Tibial artery (tissue), 4 donors: ENCODE measurements at regions not wholly inside any gene's neighbourhood (a gene's known extent, or its start where the extent isn't known, plus 50 kb on each side); places are given as distances from the start of the nearest gene placed in this dataset.

Source experiments
- DNase-seq, 2 donors: peaks; one replicate each; pipeline ENCODE4 v3.0.0-alpha.2; 2019
- H3K27ac ChIP-seq, 2 donors: fragments of 200-600 bp; sonication (generic) in 1 of 2; 1 replicate in 1 of 2; 2 replicates in 1 of 2; pipeline ENCODE4 v1.5.1; 2018 to 2019; ENCODE audit warnings: mild to moderate bottlenecking in 1 of 2
- H3K27me3 ChIP-seq, 2 donors: fragments of 200-600 bp; sonication (generic) in 1 of 2; one replicate each; pipeline versions ENCODE4 v1.5.1 to v1.6.0; 2016 to 2019
- H3K36me3 ChIP-seq, 3 donors: fragments of 200-600 bp; sonication (generic) in 2 of 3; one replicate each; pipeline ENCODE4 v1.5.1; 2016 to 2019; ENCODE audit warnings: mild to moderate bottlenecking in 2 of 3
- H3K4me1 ChIP-seq, 4 donors: fragments of 200-600 bp; sonication (generic) in 2 of 4; 1 replicate in 3 of 4; 2 replicates in 1 of 4; pipeline ENCODE4 v1.5.1; 2016 to 2019
- H3K4me3 ChIP-seq, 2 donors: fragments of 200-600 bp; sonication (generic) in 1 of 2; 1 replicate in 1 of 2; 2 replicates in 1 of 2; pipeline ENCODE4 v1.5.1; 2018 to 2019; ENCODE audit warnings: mild to moderate bottlenecking in 2 of 2
- H3K9me3 ChIP-seq, 3 donors: fragments of 200-600 bp; sonication (generic) in 1 of 3; one replicate each; pipeline ENCODE4 v1.5.1; 2016 to 2019
- CTCF ChIP-seq, 2 experiments: fragments of 200-600 bp in 1 of 2; fragments of 450-650 bp in 1 of 2; IDR thresholded peaks; one replicate each; pipeline ENCODE4 v1.5.1; 2017 to 2019; ENCODE audit warnings: antibody characterized with exemption in 2 of 2, mild to moderate bottlenecking in 1 of 2, moderate library complexity in 1 of 2
- intact Hi-C: fragments of 100-400 bp; cut with DNase I; formaldehyde crosslinking; loops from one replicate; pipeline ENCODE4 v1.15.0; 2023; ENCODE audit warnings: low total_unique reads

DNA sequence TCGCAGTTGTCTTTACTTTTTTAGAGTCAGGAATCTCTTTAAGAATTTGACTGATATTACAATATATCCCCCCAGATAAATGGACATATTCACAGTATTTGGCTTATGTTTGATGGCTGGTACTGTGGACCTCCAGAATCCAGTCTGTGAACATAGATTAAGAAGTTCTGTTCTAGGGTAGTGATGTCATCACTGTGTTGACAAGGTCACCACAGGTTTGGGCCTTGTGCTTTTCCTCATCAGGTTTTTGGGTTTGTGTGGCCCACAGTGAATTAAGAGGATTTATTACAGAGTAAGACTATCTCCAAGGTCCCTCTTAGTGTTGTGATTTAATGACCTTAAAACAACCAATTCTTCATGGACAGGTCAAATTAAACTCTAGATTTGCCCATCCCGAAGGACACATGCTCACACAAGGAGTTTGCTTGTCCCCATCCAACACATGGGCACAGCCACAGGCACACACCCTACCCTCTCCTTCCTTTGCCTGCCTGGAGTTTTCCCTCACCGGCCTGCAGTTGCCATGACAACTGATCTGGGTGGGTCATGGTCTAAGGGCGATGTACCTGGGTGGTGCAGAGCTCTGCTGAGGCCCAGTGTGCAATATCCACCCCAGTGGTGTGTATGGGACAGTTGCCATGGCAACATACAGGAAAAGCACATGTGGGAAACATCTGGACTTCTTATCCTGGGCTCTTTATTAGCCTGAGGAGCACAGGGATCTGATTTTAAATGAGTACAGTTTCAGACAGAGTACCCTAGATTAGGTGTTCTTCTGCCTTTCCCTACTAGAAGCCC lies 98.6 kb downstream of the NAV1 start:
- no peak for TF ChIP-seq CTCF (IDR thresholded peaks at IDR 0.05)
- peaks cover 0 to 19% (median 6%) of the 10 kb centered on the region in 4 donors for H3K4me1 ChIP-seq
- H3K27me3 ChIP-seq = no peaks in the 10 kb centered on the region
- no peak overlapping the region for H3K27ac ChIP-seq
- no peaks in the 10 kb centered on the region for H3K9me3 ChIP-seq
- DNase-seq = no peak
- no peaks in the 10 kb centered on the region for H3K36me3 ChIP-seq
- intact Hi-C loops = no loop called here
- H3K4me3 ChIP-seq = no peak overlapping the region

- no peak for DNase-seq
- Histone ChIP-seq H3K27me3 (no peaks in the 10 kb centered on the region), H3K4me3 (no peak overlapping the region), H3K9me3 (no peaks in the 10 kb centered on the region), H3K36me3 (no peaks in the 10 kb centered on the region), H3K4me1 (peaks cover 0 to 3% (median 0%) of the 10 kb centered on the region in 4 donors), H3K27ac (no peak overlapping the region)
- intact Hi-C loops = no loop called here
- no peak for TF ChIP-seq CTCF (IDR thresholded peaks at IDR 0.05)
These were observed 100.5 kb downstream of the NAV1 start for GRCh38 chr1:201639391-201639790.

- Histone ChIP-seq H3K27me3 (no peaks in the 10 kb centered on the region), H3K27ac (no peak overlapping the region), H3K4me1 (no peaks in the 10 kb centered on the region), H3K36me3 (no peaks in the 10 kb centered on the region), H3K9me3 (no peaks in the 10 kb centered on the region), H3K4me3 (no peak overlapping the region)
- no peak for TF ChIP-seq CTCF (IDR thresholded peaks at IDR 0.05)
- intact Hi-C loops = no loop called here
- DNase-seq = no peak
These were observed 100.9 kb downstream of the NAV1 start for GRCh38 chr1:201639826-201640225.

DNA sequence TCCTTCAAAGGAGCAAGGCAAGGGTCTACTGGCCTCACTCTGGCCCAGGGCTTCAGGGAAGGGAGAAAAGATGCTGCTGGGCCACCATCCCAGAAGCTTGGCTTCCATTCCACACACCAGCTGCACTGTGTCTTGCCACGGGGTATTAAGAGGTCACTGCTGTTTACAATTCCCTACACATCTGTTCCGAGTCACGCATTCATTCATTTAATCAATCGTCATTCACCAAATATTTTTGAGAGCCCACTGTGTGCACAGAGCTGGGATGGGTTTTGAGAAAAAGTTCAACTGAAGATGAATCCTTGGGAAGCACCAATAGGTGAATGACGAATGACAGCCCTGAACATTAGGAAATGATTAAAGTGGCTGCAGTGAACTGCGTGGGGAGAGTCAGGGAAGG lies 101.7 kb downstream of the NAV1 start:
- no peak overlapping the region for H3K27ac ChIP-seq

GRCh38 chr1:201641524-201642253 lies 102.8 kb downstream of the NAV1 start:
- no peak for DNase-seq
- Histone ChIP-seq H3K4me3 (no peak overlapping the region), H3K36me3 (no peaks in the 10 kb centered on the region), H3K4me1 (no peaks in the 10 kb centered on the region), H3K27ac (no peak overlapping the region), H3K27me3 (no peaks in the 10 kb centered on the region), H3K9me3 (no peaks in the 10 kb centered on the region)
- intact Hi-C loops = no loop called here
- no peak for TF ChIP-seq CTCF (IDR thresholded peaks at IDR 0.05)

More for the DNA sequence above, 101.7 kb downstream of the NAV1 start:
- Histone ChIP-seq H3K4me1 (no peaks in the 10 kb centered on the region), H3K9me3 (no peaks in the 10 kb centered on the region), H3K27me3 (no peaks in the 10 kb centered on the region), H3K36me3 (no peaks in the 10 kb centered on the region), H3K4me3 (no peak overlapping the region)
- intact Hi-C loops = no loop called here
- DNase-seq = no peak
- no peak for TF ChIP-seq CTCF (IDR thresholded peaks at IDR 0.05)
